ENCODE measurements at regions not wholly inside any gene's neighbourhood (a gene's known extent, or its start where the extent isn't known, plus 50 kb on each side); places are given as distances from the start of the nearest gene placed in this dataset.

DNA sequence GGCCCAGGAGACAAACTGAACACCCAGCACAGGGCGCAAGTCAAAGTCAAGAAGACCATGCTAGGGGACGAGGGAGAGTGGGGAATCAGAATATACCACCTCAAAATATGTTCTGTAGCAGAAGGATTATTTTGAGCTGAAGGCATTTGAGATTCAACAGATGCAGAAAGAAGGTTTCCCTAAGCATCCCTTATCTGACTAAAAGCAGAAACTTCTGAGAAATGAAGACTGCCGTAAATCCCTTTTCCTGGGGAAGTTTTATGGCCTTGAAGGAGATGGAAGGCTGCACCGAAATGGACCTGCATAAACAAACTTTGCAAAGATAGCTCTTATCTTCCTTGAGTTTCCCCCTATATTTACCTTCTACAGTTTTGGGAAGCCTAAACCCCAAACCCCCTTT lies 72.8 kb downstream of the PTTG1 start:
- TF ChIP-seq NFYB (CRISPR knock-in tag; IDR thresholded peaks at IDR 0.05), result no peak
- no peak for TF ChIP-seq PITX1 (CRISPR knock-in tag; IDR thresholded peaks at IDR 0.05)
- no peak for TF ChIP-seq HCFC1 (IDR thresholded peaks at IDR 0.05; ENCODE audit: low read depth, low read length)
- no peak for TF ChIP-seq SMARCC2 (IDR thresholded peaks at IDR 0.05)
- TF ChIP-seq, protein P1, sequence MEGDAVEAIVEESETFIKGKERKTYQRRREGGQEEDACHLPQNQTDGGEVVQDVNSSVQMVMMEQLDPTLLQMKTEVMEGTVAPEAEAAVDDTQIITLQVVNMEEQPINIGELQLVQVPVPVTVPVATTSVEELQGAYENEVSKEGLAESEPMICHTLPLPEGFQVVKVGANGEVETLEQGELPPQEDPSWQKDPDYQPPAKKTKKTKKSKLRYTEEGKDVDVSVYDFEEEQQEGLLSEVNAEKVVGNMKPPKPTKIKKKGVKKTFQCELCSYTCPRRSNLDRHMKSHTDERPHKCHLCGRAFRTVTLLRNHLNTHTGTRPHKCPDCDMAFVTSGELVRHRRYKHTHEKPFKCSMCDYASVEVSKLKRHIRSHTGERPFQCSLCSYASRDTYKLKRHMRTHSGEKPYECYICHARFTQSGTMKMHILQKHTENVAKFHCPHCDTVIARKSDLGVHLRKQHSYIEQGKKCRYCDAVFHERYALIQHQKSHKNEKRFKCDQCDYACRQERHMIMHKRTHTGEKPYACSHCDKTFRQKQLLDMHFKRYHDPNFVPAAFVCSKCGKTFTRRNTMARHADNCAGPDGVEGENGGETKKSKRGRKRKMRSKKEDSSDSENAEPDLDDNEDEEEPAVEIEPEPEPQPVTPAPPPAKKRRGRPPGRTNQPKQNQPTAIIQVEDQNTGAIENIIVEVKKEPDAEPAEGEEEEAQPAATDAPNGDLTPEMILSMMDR (CRISPR knock-in tag; IDR thresholded peaks at IDR 0.05), result no peak
- no peak for TF ChIP-seq EZH2 (conservative IDR thresholded peaks at IDR 0.05; ENCODE audit: low read depth, low read length)
- no peak for TF ChIP-seq TBP (CRISPR knock-in tag; IDR thresholded peaks at IDR 0.05)

Data from HepG2 (cell line).